HCT116 (cell line): ENCODE measurements at regions not wholly inside any gene's neighbourhood (a gene's known extent, or its start where the extent isn't known, plus 50 kb on each side); places are given as distances from the start of the nearest gene placed in this dataset.
"Not testable (repeated sequence)": the region's sequence is repeated elsewhere in the genome, so short reads cannot be mapped to it uniquely, and the experiment has no call there.

Experiments
- CEBPB ChIP-seq: IDR thresholded peaks from 2 replicates; pipeline ENCODE4 v1.6.1; 2012; ENCODE audit warnings: low read depth
- CTCF ChIP-seq, 3 experiments: fragments of 200-600 bp in 1 of 3; sonication (generic) in 1 of 3; IDR thresholded peaks in 2 of 3; conservative IDR thresholded peaks in 1 of 3; 2 replicates each; pipeline ENCODE4 v1.5.1; 2012 to 2017; ENCODE audit warnings: low read depth in 2 of 3, low read length in 2 of 3, antibody characterized with exemption in 1 of 3, borderline replicate concordance in 1 of 3, control low read depth in 1 of 3, mild to moderate bottlenecking in 1 of 3, mixed read lengths in 1 of 3, mixed run types in 1 of 3, moderate library complexity in 1 of 3; ENCODE audit not compliant: insufficient read depth in 1 of 3
- EZH2 ChIP-seq: fragments of 200-600 bp; sonication (generic); IDR thresholded peaks from 2 replicates; pipeline ENCODE4 v1.6.1; 2017; ENCODE audit warnings: antibody characterized with exemption, mixed run types
- EZH2phosphoT487 ChIP-seq: fragments of 200-600 bp; IDR thresholded peaks from 2 replicates; pipeline ENCODE4 v1.6.1; 2018; ENCODE audit warnings: antibody characterized with exemption, borderline replicate concordance
- POLR2A ChIP-seq: IDR thresholded peaks from 2 replicates; pipeline ENCODE4 v1.7.0; 2011; ENCODE audit warnings: borderline replicate concordance; ENCODE audit not compliant: insufficient read depth, insufficient read length; ENCODE audit errors: extremely low read depth
- POLR2AphosphoS5 ChIP-seq: IDR thresholded peaks from 2 replicates; pipeline ENCODE4 v1.6.1; 2011; ENCODE audit warnings: mild to moderate bottlenecking, low read depth, low read length, moderate library complexity
- REST ChIP-seq: IDR thresholded peaks from 2 replicates; pipeline ENCODE4 v1.6.1; 2012; ENCODE audit warnings: low read depth
- SP1 ChIP-seq: IDR thresholded peaks from 2 replicates; pipeline ENCODE4 v1.6.1; 2012; ENCODE audit warnings: low read depth
- SRF ChIP-seq: IDR thresholded peaks from 2 replicates; pipeline ENCODE4 v1.6.1; 2012; ENCODE audit warnings: low read depth
- YY1 ChIP-seq: IDR thresholded peaks from 2 replicates; pipeline ENCODE4 v1.6.1; 2011; ENCODE audit warnings: low read length, low read depth, moderate library complexity, mild to moderate bottlenecking; ENCODE audit not compliant: insufficient replicate concordance; ENCODE audit errors: extremely low read depth
- ZNF274 ChIP-seq: fragments of 200-500 bp; sonication (Bioruptor generic); IDR thresholded peaks from 2 replicates; pipeline ENCODE4 v1.6.1; 2014; ENCODE audit warnings: mild to moderate bottlenecking, low read depth, low read length, inconsistent platforms
- TF ChIP-seq, protein P1 (sequence below): IDR thresholded peaks from 2 replicates; pipeline ENCODE4 v1.6.1; 2012

DNA sequence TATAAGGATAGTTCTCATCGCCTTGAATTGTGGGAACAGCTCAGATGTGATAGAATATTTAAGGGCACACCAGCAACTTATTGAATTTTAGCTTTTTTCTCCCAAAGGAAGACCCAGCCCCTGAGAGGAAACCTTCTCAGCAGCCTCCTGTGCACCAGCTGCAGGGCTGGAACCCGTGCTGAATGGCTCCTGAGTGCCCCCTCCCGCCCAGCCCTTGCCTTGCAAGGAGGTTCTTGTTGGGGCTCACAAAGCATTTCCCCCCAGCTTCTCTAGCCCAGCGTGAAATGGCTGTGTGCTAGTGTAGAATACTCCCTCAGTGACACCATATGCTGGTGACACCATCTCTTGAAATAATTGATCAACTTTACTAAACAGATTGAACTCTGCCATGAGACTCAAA, 1227.4 kb downstream of the TMEM121 start:
- TF ChIP-seq, protein P1, sequence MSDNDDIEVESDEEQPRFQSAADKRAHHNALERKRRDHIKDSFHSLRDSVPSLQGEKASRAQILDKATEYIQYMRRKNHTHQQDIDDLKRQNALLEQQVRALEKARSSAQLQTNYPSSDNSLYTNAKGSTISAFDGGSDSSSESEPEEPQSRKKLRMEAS, result not testable (repeated sequence)
- TF ChIP-seq POLR2AphosphoS5; POLR2A; REST; SP1; CTCF (IDR thresholded peaks at IDR 0.05 in 2 of 3, conservative IDR thresholded peaks at IDR 0.05 in 1 of 3; ENCODE audit: borderline replicate concordance in 1 of 3, insufficient read depth in 1 of 3, low read depth in 2 of 3, low read length in 2 of 3); SRF; ZNF274; EZH2; EZH2phosphoT487; CEBPB; YY1: not testable (repeated sequence)
